H9 (cell line): ENCODE measurements at regions not wholly inside any gene's neighbourhood (a gene's known extent, or its start where the extent isn't known, plus 50 kb on each side); places are given as distances from the start of the nearest gene placed in this dataset.

Experiments used
- DNase-seq: peaks from one replicate; pipeline ENCODE4 v3.0.0-alpha.2; 2017
- H2AFZ ChIP-seq: one replicate; pipeline ENCODE4 v1.6.1; 2013; ENCODE audit warnings: mild to moderate bottlenecking, low read length, control low read depth, moderate library complexity
- H2AK5ac ChIP-seq: 2 replicates; pipeline ENCODE4 v1.6.1; 2013; ENCODE audit warnings: low read length, control low read depth, mixed read lengths; ENCODE audit not compliant: insufficient read length
- H2BK120ac ChIP-seq: one replicate; pipeline ENCODE4 v1.6.1; 2013; ENCODE audit warnings: low read depth, mild to moderate bottlenecking, low read length, control low read depth, inconsistent platforms; ENCODE audit not compliant: poor library complexity, severe bottlenecking
- H2BK12ac ChIP-seq: 2 replicates; pipeline ENCODE4 v1.6.1; 2013; ENCODE audit warnings: low read length, control low read depth, mixed read lengths, low read depth; ENCODE audit not compliant: insufficient read length
- H2BK15ac ChIP-seq: 2 replicates; pipeline ENCODE4 v1.6.1; 2013; ENCODE audit warnings: low read depth, low read length, control low read depth
- H2BK20ac ChIP-seq: one replicate; pipeline ENCODE4 v1.6.1; 2013; ENCODE audit warnings: low read depth, mild to moderate bottlenecking, low read length, control low read depth, inconsistent platforms; ENCODE audit not compliant: poor library complexity, severe bottlenecking
- H2BK5ac ChIP-seq: 2 replicates; pipeline ENCODE4 v1.6.1; 2013; ENCODE audit warnings: low read length, control low read depth, mixed read lengths; ENCODE audit not compliant: insufficient read length
- H3K14ac ChIP-seq: 2 replicates; pipeline ENCODE4 v1.6.1; 2013; ENCODE audit warnings: low read length, control low read depth; ENCODE audit not compliant: insufficient read depth
- H3K18ac ChIP-seq: 2 replicates; pipeline ENCODE4 v1.6.1; 2013; ENCODE audit warnings: low read depth, mild to moderate bottlenecking, mixed read lengths, low read length, control low read depth; ENCODE audit not compliant: insufficient read length
- H3K23ac ChIP-seq: 2 replicates; pipeline ENCODE4 v1.6.1; 2013; ENCODE audit warnings: low read length, control low read depth, mixed read lengths, low read depth; ENCODE audit not compliant: insufficient read length
- H3K23me2 ChIP-seq: 2 replicates; pipeline ENCODE4 v1.6.1; 2013; ENCODE audit warnings: low read depth, mild to moderate bottlenecking, mixed read lengths, low read length, control low read depth; ENCODE audit not compliant: insufficient read length, poor library complexity, severe bottlenecking
- H3K27ac ChIP-seq: 2 replicates; pipeline ENCODE4 v1.5.1; 2013; ENCODE audit warnings: low read length, control low read depth, mixed read lengths, low read depth; ENCODE audit not compliant: insufficient read length
- H3K27me3 ChIP-seq: 2 replicates; pipeline ENCODE4 v1.6.1; 2013; ENCODE audit warnings: low read length, control low read depth, inconsistent platforms; ENCODE audit not compliant: insufficient read depth
- H3K4ac ChIP-seq: 2 replicates; pipeline ENCODE4 v1.6.1; 2013; ENCODE audit warnings: low read depth, mild to moderate bottlenecking, control low read depth, inconsistent platforms, low read length, moderate library complexity
- H3K4me1 ChIP-seq: 2 replicates; pipeline ENCODE4 v1.6.1; 2013; ENCODE audit warnings: low read length, control low read depth, inconsistent platforms; ENCODE audit not compliant: insufficient read depth
- H3K4me2 ChIP-seq: 2 replicates; pipeline ENCODE4 v1.6.1; 2013; ENCODE audit warnings: low read length, control low read depth, mixed read lengths; ENCODE audit not compliant: insufficient read length, insufficient read depth
- H3K56ac ChIP-seq: 2 replicates; pipeline ENCODE4 v1.6.1; 2013; ENCODE audit warnings: low read depth, mild to moderate bottlenecking, mixed read lengths, low read length, control low read depth; ENCODE audit not compliant: insufficient read length
- H3K79me1 ChIP-seq: 2 replicates; pipeline ENCODE4 v1.6.1; 2013; ENCODE audit warnings: low read depth, mild to moderate bottlenecking, moderate library complexity, low read length, control low read depth, inconsistent platforms; ENCODE audit not compliant: insufficient read depth, poor library complexity, severe bottlenecking
- H3K79me2 ChIP-seq: 2 replicates; pipeline ENCODE4 v1.6.1; 2013; ENCODE audit warnings: low read length, control low read depth, inconsistent platforms; ENCODE audit not compliant: insufficient read depth
- H3K9ac ChIP-seq: 2 replicates; pipeline ENCODE4 v1.6.1; 2013; ENCODE audit warnings: low read length, control low read depth, mixed read lengths; ENCODE audit not compliant: insufficient read length; ENCODE audit errors: extremely low read depth
- H3K9me3 ChIP-seq: one replicate; pipeline ENCODE4 v1.6.1; 2013; ENCODE audit warnings: low read depth, low read length, inconsistent platforms; ENCODE audit not compliant: control insufficient read depth
- H3T11ph ChIP-seq: one replicate; pipeline ENCODE4 v1.6.1; 2013; ENCODE audit warnings: mild to moderate bottlenecking, low read length, control low read depth, inconsistent platforms
- H4K20me1 ChIP-seq: one replicate; pipeline ENCODE4 v1.6.1; 2013; ENCODE audit not compliant: control insufficient read depth, insufficient read length, insufficient read depth
- H4K5ac ChIP-seq: 2 replicates; pipeline ENCODE4 v1.6.1; 2013; ENCODE audit warnings: low read depth, mild to moderate bottlenecking, mixed read lengths, low read length, control low read depth; ENCODE audit not compliant: insufficient read length
- H4K8ac ChIP-seq: replicated peaks from 2 replicates; pipeline ENCODE4 v1.6.1; 2013; ENCODE audit warnings: low read length, control low read depth, mixed read lengths, low read depth; ENCODE audit not compliant: insufficient read length
- H4K91ac ChIP-seq: 2 replicates; pipeline ENCODE4 v1.6.1; 2013; ENCODE audit warnings: low read depth, mild to moderate bottlenecking, moderate library complexity, mixed read lengths, low read length, control low read depth; ENCODE audit not compliant: insufficient read length
- H3K27ac Mint-ChIP-seq, 3 experiments: 2 replicates in 2 of 3; 3 replicates in 1 of 3; pipeline ENCODE4 v1.8.0; 2020 to 2021; ENCODE audit warnings: mixed read lengths in 3 of 3, mild to moderate bottlenecking in 1 of 3, moderate library complexity in 1 of 3
- H3K27me3 Mint-ChIP-seq: 2 replicates; pipeline ENCODE4 v1.8.0; 2021; ENCODE audit warnings: low read depth, mild to moderate bottlenecking, moderate library complexity, mixed read lengths
- H3K36me3 Mint-ChIP-seq, 3 experiments: 2 replicates in 2 of 3; 3 replicates in 1 of 3; pipeline ENCODE4 v1.8.0; 2020 to 2021; ENCODE audit warnings: low read depth in 3 of 3, mixed read lengths in 3 of 3; ENCODE audit not compliant: insufficient read depth in 1 of 3
- H3K4me1 Mint-ChIP-seq, 2 experiments: 2 replicates each; pipeline ENCODE4 v1.8.0; 2020; ENCODE audit warnings: mixed read lengths in 2 of 2
- H3K4me3 Mint-ChIP-seq, 2 experiments: 2 replicates in 1 of 2; 3 replicates in 1 of 2; pipeline ENCODE4 v1.8.0; 2020 to 2021; ENCODE audit warnings: mild to moderate bottlenecking in 2 of 2, mixed read lengths in 2 of 2, moderate library complexity in 1 of 2
- H3K9me3 Mint-ChIP-seq, 2 experiments: 2 replicates in 1 of 2; 3 replicates in 1 of 2; pipeline ENCODE4 v1.8.0; 2020; ENCODE audit warnings: mild to moderate bottlenecking in 2 of 2, mixed read lengths in 2 of 2, moderate library complexity in 1 of 2
- WGBS: extraction: QIAGEN DNeasy Blood & Tissue Kit; methylation state at CpG from one replicate; pipeline ENCODE4 v1.1.7; 2013; ENCODE audit warnings: missing lambda C conversion rate, low lambda C conversion rate, mixed read lengths; ENCODE audit not compliant: insufficient read length; ENCODE audit errors: extremely low coverage; 5-methylcytosine and 5-hydroxymethylcytosine counted together
- TF ChIP-seq, protein P1 (sequence below): fragments of 200-600 bp; sonication (generic); conservative IDR thresholded peaks from 3 replicates; pipeline ENCODE4 v1.8.0; 2021; ENCODE audit warnings: antibody characterized with exemption, mild to moderate bottlenecking

DNA sequence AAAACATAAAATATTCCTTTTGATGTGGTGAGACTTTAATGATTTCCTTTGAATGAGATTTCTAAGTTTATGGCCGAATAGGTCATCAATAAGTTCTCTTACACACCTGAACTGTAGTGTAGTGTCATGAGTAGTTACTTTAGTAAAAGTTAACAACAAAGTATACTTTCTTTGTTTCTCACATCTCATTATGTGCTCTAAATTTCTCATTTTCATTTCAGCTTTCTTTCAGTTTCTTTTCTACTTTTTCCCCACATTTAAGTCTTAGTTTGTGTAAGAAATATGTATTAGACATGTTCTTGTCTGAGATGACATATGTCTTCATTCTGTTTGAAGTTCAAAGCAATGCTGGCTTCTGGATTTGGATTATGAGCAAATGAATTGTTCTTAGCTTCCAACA, 348.1 kb downstream of the ANKRD7 start:
- Histone ChIP-seq H2BK15ac (no peak overlapping the region), H2AK5ac (no peak overlapping the region), H2AFZ (no peak overlapping the region), H2BK5ac (no peak overlapping the region), H3K56ac (no peak overlapping the region), H3T11ph (no peak overlapping the region), H3K23ac (no peak overlapping the region), H3K18ac (no peak overlapping the region), H4K20me1 (no peaks in the 10 kb centered on the region), H3K4me2 (no peak overlapping the region), H2BK20ac (no peak overlapping the region), H3K23me2 (no peaks in the 10 kb centered on the region), H4K8ac (no peak overlapping the region), H4K91ac (no peak overlapping the region), H3K27me3 (no peaks in the 10 kb centered on the region), H3K79me2 (no peaks in the 10 kb centered on the region), H3K4me1 (no peaks in the 10 kb centered on the region), H3K9ac (no peak overlapping the region), H3K4ac (no peak overlapping the region), H2BK12ac (no peak overlapping the region), H3K79me1 (no peaks in the 10 kb centered on the region), H2BK120ac (no peak overlapping the region), H4K5ac (no peak overlapping the region), H3K9me3 (no peaks in the 10 kb centered on the region), H3K14ac (no peak overlapping the region), H3K27ac (no peak overlapping the region)
- TF ChIP-seq, protein P1, sequence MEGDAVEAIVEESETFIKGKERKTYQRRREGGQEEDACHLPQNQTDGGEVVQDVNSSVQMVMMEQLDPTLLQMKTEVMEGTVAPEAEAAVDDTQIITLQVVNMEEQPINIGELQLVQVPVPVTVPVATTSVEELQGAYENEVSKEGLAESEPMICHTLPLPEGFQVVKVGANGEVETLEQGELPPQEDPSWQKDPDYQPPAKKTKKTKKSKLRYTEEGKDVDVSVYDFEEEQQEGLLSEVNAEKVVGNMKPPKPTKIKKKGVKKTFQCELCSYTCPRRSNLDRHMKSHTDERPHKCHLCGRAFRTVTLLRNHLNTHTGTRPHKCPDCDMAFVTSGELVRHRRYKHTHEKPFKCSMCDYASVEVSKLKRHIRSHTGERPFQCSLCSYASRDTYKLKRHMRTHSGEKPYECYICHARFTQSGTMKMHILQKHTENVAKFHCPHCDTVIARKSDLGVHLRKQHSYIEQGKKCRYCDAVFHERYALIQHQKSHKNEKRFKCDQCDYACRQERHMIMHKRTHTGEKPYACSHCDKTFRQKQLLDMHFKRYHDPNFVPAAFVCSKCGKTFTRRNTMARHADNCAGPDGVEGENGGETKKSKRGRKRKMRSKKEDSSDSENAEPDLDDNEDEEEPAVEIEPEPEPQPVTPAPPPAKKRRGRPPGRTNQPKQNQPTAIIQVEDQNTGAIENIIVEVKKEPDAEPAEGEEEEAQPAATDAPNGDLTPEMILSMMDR = no peak
- no peak for DNase-seq
- no peaks in the 10 kb centered on the region for H3K27me3 Mint-ChIP-seq
- H3K4me1 Mint-ChIP-seq = no peaks in the 10 kb centered on the region
- no peaks in the 10 kb centered on the region for H3K36me3 Mint-ChIP-seq
- no CpG with 5 or more reads among the region's 1 CpG for WGBS
- no peak overlapping the region for H3K4me3 Mint-ChIP-seq
- no peaks in the 10 kb centered on the region for H3K9me3 Mint-ChIP-seq
- H3K27ac Mint-ChIP-seq = no peak overlapping the region
